B cell (primary cell): ENCODE measurements at regions not wholly inside any gene's neighbourhood (a gene's known extent, or its start where the extent isn't known, plus 50 kb on each side); places are given as distances from the start of the nearest gene placed in this dataset.

Experiments
- ATAC-seq: fragments of 200-7000 bp; cut with Tn5 transposase; one replicate; pipeline ENCODE4 v1.10.0; 2021; ENCODE audit warnings: low read depth, mild to moderate bottlenecking, moderate number of reproducible peaks, moderate library complexity
- CTCF ChIA-PET: fragments of 350-600 bp; sonication (Branson Sonifier 250); formaldehyde crosslinking; loops from one replicate; lab custom pipeline; 2021; ENCODE audit warnings: antibody characterized with exemption, inconsistent platforms; lab: Charles Lee
- POLR2A ChIA-PET: fragments of 350-600 bp; sonication (Branson Sonifier 250); formaldehyde crosslinking; loops from one replicate; lab custom pipeline; 2021; ENCODE audit warnings: antibody characterized with exemption; lab: Charles Lee
- DNase-seq: peaks from one replicate; pipeline ENCODE4 v3.0.0; 2013
- H2AFZ ChIP-seq: 2 replicates; pipeline ENCODE4 v1.6.1; 2012; ENCODE audit warnings: mild to moderate bottlenecking, low read depth, low read length; ENCODE audit not compliant: insufficient read depth, poor library complexity, severe bottlenecking
- H3K27ac ChIP-seq, 2 donors: 1 replicate in 1 of 2; 2 replicates in 1 of 2; pipeline ENCODE4 v1.5.1; 2012 to 2013; ENCODE audit warnings: low read length in 2 of 2, mild to moderate bottlenecking in 2 of 2, moderate library complexity in 1 of 2
- H3K27me3 ChIP-seq, 4 experiments: fragments of 200-600 bp in 1 of 4; sonication (generic) in 1 of 4; replicated peaks in 1 of 4; 1 replicate in 2 of 4; 2 replicates in 2 of 4; pipeline versions ENCODE4 v1.6.1 to v1.7.0; 2013 to 2016; ENCODE audit warnings: low read length in 3 of 4, mild to moderate bottlenecking in 2 of 4, mixed read lengths in 1 of 4, moderate library complexity in 1 of 4; ENCODE audit not compliant: insufficient read depth in 4 of 4, control insufficient read depth in 3 of 4; ENCODE audit errors: control extremely low read depth in 1 of 4
- H3K36me3 ChIP-seq, 2 experiments: replicated peaks in 1 of 2; 1 replicate in 1 of 2; 2 replicates in 1 of 2; pipeline versions ENCODE4 v1.6.1 to v1.7.1; 2013; ENCODE audit warnings: low read length in 1 of 2; ENCODE audit not compliant: insufficient read depth in 2 of 2, control insufficient read depth in 1 of 2; ENCODE audit errors: control extremely low read depth in 1 of 2, extremely low read depth in 1 of 2
- H3K4me1 ChIP-seq, 2 donors: fragments of 200-600 bp in 1 of 2; sonication (generic) in 1 of 2; 1 replicate in 1 of 2; 2 replicates in 1 of 2; pipeline versions ENCODE4 v1.5.1 to v1.6.1; 2013 to 2017; ENCODE audit warnings: low read length in 2 of 2; ENCODE audit not compliant: control insufficient read depth in 2 of 2, insufficient read depth in 2 of 2
- H3K4me2 ChIP-seq: replicated peaks from 2 replicates; pipeline ENCODE3; 2012; ENCODE audit warnings: mild to moderate bottlenecking, low read depth, low read length; ENCODE audit not compliant: poor library complexity, severe bottlenecking
- H3K4me3 ChIP-seq, 5 experiments: fragments of 200-600 bp in 1 of 5; sonication (generic) in 1 of 5; 1 replicate in 3 of 5; 2 replicates in 2 of 5; pipeline versions ENCODE4 v1.5.1 to v1.7.0; 2011 to 2016; ENCODE audit warnings: low read length in 4 of 5, mild to moderate bottlenecking in 4 of 5, low read depth in 2 of 5, control low read depth in 1 of 5, moderate library complexity in 1 of 5; ENCODE audit not compliant: insufficient read depth in 1 of 5; ENCODE audit errors: control extremely low read depth in 1 of 5, extremely low read depth in 1 of 5
- H3K79me2 ChIP-seq: fragments of 200-600 bp; sonication (generic); one replicate; pipeline ENCODE4 v1.6.0; 2016; ENCODE audit warnings: low read length; ENCODE audit not compliant: control insufficient read depth, insufficient read depth
- H3K9ac ChIP-seq: fragments of 200-600 bp; sonication (generic); 2 replicates; pipeline ENCODE4 v1.6.1; 2017; ENCODE audit warnings: mild to moderate bottlenecking, low read length, moderate library complexity
- H3K9me3 ChIP-seq, 3 donors: one replicate each; pipeline versions ENCODE4 v1.6.1 to v1.7.1; 2013; ENCODE audit warnings: low read length in 2 of 3; ENCODE audit not compliant: control insufficient read depth in 2 of 3, insufficient read depth in 1 of 3; ENCODE audit errors: control extremely low read depth in 1 of 3
- H4K20me1 ChIP-seq: 2 replicates; pipeline ENCODE4 v1.6.0; 2012; ENCODE audit warnings: mild to moderate bottlenecking, low read length; ENCODE audit not compliant: insufficient read depth, control insufficient read depth, poor library complexity, severe bottlenecking
- H3K27ac Mint-ChIP-seq: one replicate; pipeline ENCODE4 v1.8.0; 2021; ENCODE audit warnings: mixed read lengths
- H3K27me3 Mint-ChIP-seq: one replicate; pipeline ENCODE4 v1.8.0; 2021; ENCODE audit warnings: mixed read lengths
- H3K4me1 Mint-ChIP-seq: one replicate; pipeline ENCODE4 v1.8.0; 2021; ENCODE audit warnings: mixed read lengths
- H3K4me3 Mint-ChIP-seq: one replicate; pipeline ENCODE4 v1.8.0; 2021; ENCODE audit warnings: mixed read lengths
- H3K9me3 Mint-ChIP-seq: one replicate; pipeline ENCODE4 v1.8.0; 2022; ENCODE audit warnings: mixed read lengths; ENCODE audit not compliant: insufficient read depth
- EZH2 ChIP-seq: IDR thresholded peaks from 2 replicates; pipeline ENCODE4 v1.6.1; 2012; ENCODE audit warnings: borderline replicate concordance, low read depth, mild to moderate bottlenecking, moderate library complexity, low read length; ENCODE audit not compliant: insufficient read depth, poor library complexity, severe bottlenecking
- WGBS: methylation state at CpG from one replicate; pipeline ENCODE4 v1.1.5; 2013; ENCODE audit warnings: missing lambda C conversion rate; ENCODE audit not compliant: insufficient coverage; 5-methylcytosine and 5-hydroxymethylcytosine counted together
- intact Hi-C: fragments of 100-400 bp; cut with micrococcal nuclease; formaldehyde crosslinking; loops from one replicate; pipeline ENCODE4 v1.10.0; 2022
- TF ChIP-seq, protein P1 (sequence below): fragments of 200-600 bp; IDR thresholded peaks from one replicate; pipeline ENCODE4 v1.8.0; 2022; ENCODE audit warnings: antibody characterized with exemption, mild to moderate bottlenecking

DNA sequence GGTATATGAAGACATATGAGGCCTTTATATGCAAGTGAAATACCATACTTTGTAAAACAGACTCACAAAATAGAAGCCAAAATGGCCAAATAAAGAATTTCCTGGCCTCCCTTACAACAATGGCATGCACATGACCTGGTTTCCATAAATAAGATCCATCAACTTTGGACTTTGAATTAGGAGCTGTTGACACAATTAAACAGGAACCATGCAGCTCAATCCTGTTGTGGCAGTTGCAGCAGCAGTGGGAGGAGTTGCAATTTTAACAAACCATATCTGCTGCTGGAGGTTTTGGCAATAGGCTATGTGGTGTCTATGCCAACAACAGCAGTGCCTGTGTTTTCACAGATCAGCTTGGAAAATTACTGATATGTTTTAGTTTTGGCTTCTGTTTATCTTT lies 818.6 kb downstream of the FAM181B start:
- no peaks in the 10 kb centered on the region for H3K4me1 Mint-ChIP-seq
- Histone ChIP-seq H3K36me3 (no peaks in the 10 kb centered on the region), H4K20me1 (no peaks in the 10 kb centered on the region), H3K4me2 (no peak overlapping the region), H3K27ac (no peak overlapping the region), H3K27me3 (no peaks in the 10 kb centered on the region), H3K9me3 (no peaks in the 10 kb centered on the region), H3K4me3 (no peak overlapping the region), H2AFZ (no peak overlapping the region), H3K4me1 (no peaks in the 10 kb centered on the region), H3K79me2 (no peaks in the 10 kb centered on the region), H3K9ac (no peak overlapping the region)
- TF ChIP-seq, protein P1, sequence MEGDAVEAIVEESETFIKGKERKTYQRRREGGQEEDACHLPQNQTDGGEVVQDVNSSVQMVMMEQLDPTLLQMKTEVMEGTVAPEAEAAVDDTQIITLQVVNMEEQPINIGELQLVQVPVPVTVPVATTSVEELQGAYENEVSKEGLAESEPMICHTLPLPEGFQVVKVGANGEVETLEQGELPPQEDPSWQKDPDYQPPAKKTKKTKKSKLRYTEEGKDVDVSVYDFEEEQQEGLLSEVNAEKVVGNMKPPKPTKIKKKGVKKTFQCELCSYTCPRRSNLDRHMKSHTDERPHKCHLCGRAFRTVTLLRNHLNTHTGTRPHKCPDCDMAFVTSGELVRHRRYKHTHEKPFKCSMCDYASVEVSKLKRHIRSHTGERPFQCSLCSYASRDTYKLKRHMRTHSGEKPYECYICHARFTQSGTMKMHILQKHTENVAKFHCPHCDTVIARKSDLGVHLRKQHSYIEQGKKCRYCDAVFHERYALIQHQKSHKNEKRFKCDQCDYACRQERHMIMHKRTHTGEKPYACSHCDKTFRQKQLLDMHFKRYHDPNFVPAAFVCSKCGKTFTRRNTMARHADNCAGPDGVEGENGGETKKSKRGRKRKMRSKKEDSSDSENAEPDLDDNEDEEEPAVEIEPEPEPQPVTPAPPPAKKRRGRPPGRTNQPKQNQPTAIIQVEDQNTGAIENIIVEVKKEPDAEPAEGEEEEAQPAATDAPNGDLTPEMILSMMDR: no peak
- ChIA-PET POLR2A (no interaction called here), CTCF (no interaction called here)
- H3K27ac Mint-ChIP-seq: no peak overlapping the region
- intact Hi-C loops: no loop called here
- ATAC-seq (no peak), DNase-seq (no peak)
- H3K9me3 Mint-ChIP-seq: no peaks in the 10 kb centered on the region
- H3K27me3 Mint-ChIP-seq: no peaks in the 10 kb centered on the region
- H3K4me3 Mint-ChIP-seq: no peak overlapping the region

DNA sequence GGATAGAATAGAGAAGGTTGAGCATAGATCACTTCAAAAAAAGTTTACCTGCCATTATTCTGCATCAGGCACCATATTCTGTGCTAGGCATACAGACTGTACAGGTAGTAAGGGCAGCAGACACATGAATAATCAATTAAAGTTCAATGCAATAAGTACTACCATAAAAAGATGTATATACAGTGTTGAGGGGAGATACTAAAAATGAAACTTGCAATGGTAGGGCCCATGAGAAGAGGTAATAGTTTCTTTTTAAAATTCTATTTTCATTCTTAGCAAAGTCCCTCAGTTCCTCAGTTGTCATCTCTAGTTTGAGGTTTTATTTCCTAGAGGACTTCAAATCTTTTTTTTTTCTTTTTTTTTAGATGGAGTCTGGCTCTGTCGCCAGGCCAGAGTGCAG lies 819.9 kb downstream of the FAM181B start:
- Histone ChIP-seq H3K36me3 (no peaks in the 10 kb centered on the region), H3K4me1 (no peaks in the 10 kb centered on the region), H3K9me3 (no peaks in the 10 kb centered on the region), H3K79me2 (no peaks in the 10 kb centered on the region), H3K9ac (no peak overlapping the region), H3K27ac (no peak overlapping the region), H4K20me1 (no peaks in the 10 kb centered on the region), H3K4me3 (no peak overlapping the region), H3K4me2 (no peak overlapping the region), H2AFZ (no peak overlapping the region), H3K27me3 (no peaks in the 10 kb centered on the region)
- intact Hi-C loops: no loop called here
- no CpG with 5 or more reads among the region's 1 CpG for WGBS
- ChIA-PET POLR2A (no interaction called here), CTCF (no interaction called here)
- no peak for TF ChIP-seq EZH2
- TF ChIP-seq, protein P1: no peak
- H3K4me1 Mint-ChIP-seq: no peaks in the 10 kb centered on the region
- DNase-seq (no peak), ATAC-seq (no peak)
- no peak overlapping the region for H3K4me3 Mint-ChIP-seq
- H3K27me3 Mint-ChIP-seq: no peaks in the 10 kb centered on the region
- no peaks in the 10 kb centered on the region for H3K9me3 Mint-ChIP-seq
- H3K27ac Mint-ChIP-seq: no peak overlapping the region
